ENCODE measurements at regions not wholly inside any gene's neighbourhood (a gene's known extent, or its start where the extent isn't known, plus 50 kb on each side); places are given as distances from the start of the nearest gene placed in this dataset.

DNA sequence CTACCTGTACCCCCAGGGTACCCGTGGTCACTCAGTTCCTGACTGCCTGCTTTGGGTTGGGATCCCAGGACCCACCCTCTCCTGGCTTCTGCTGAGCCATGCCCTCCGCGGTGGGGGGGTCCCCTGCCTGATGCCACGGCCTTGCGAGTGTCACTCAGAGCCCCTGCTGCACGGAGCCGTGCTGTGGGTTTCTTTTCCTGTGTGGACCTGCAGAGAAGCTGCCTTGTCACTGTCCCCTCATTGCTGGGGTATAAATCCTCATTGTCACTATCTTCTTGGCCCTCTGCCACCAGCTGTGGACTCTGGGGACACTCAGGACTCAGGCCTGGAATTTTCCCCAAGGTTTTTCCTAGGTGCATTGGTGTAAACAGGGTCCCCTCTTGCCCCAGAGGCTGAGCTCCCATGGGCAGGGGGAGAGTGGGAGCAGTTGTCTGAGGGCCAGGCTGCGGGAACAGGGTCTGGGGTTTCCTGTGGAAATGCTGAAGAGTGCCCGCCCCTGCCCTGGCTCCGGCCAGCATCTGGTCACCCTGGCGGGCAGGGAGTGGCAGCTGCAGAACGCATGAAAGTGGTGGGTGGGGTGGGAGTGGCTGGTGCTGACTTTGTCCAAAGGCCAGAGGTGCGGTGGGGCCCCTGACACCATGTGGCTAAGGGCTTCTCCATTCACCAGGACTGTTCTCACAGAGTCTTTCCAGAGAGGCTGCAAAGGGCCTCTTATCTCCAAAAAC lies 191.7 kb downstream of the GOLGA6L6 start:
- DNase-seq: peak; percentile 20 to 66
- H3K36me3 ChIP-seq: no peaks in the 10 kb centered on the region
- no peaks in the 10 kb centered on the region for H3K4me1 ChIP-seq
- H3K27me3 ChIP-seq: peaks cover 0 to 3% of the 10 kb centered on the region in 2 donors
- H3K27ac ChIP-seq: no peak overlapping the region
- H3K4me3 ChIP-seq: no peak overlapping the region
- intact Hi-C loops (cut with DNase I; ENCODE audit: low total_unique reads): loop anchor here (10.0 kb wide), 1 partner anchor 55 kb away; no protein-coding TSS in a partner anchor
- TF ChIP-seq, protein P1, sequence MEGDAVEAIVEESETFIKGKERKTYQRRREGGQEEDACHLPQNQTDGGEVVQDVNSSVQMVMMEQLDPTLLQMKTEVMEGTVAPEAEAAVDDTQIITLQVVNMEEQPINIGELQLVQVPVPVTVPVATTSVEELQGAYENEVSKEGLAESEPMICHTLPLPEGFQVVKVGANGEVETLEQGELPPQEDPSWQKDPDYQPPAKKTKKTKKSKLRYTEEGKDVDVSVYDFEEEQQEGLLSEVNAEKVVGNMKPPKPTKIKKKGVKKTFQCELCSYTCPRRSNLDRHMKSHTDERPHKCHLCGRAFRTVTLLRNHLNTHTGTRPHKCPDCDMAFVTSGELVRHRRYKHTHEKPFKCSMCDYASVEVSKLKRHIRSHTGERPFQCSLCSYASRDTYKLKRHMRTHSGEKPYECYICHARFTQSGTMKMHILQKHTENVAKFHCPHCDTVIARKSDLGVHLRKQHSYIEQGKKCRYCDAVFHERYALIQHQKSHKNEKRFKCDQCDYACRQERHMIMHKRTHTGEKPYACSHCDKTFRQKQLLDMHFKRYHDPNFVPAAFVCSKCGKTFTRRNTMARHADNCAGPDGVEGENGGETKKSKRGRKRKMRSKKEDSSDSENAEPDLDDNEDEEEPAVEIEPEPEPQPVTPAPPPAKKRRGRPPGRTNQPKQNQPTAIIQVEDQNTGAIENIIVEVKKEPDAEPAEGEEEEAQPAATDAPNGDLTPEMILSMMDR (IDR thresholded peaks at IDR 0.05): no peak
- H3K9me3 ChIP-seq: peaks cover 0 to 18% (median 8%) of the 10 kb centered on the region in 3 donors

DNA sequence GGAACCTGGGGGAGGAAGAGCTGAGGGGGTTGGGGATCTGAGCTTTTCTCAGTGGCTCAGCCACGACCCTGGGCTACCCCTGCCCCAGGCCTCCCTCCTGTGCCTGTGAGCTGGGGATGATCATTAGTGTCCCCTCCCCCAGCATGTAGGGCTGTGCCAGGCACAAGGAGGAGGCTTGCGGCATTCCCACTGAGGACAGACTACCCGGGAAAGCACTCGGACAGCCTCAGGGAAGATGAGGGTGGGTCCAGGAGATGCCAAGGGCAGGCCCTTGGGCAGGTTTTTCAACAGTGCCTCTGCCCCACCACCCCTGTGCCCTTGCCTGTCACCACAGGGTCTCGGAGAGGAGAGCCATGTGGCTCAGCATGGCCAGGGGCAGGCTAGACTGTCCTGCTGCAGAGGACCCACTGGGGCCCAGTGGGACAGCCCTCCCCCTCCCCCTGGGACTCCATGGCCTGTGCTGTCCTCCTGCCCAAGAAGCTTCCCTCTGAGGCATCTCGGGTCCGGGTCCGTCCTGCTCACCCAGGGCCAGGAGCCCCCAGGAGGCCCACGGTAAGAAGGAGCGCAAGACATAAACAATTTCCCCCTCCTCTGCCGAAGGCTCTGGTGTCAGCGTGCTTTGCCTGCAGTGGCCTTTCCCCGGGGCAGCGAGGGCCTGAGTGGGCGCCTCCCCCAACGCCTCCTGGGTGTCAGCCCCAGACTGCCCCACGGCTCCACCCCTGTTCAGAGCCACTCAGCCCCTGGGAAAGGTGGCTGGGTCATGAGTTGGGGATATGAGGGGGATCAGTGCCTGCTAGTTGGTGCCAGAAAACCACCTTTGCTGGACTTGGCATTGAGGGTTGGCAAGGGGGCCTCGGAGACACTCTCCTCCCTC lies 192.5 kb downstream of the GOLGA6L6 start:
- Histone ChIP-seq H3K36me3 (no peaks in the 10 kb centered on the region), H3K4me1 (no peaks in the 10 kb centered on the region), H3K27ac (no peak overlapping the region), H3K9me3 (peaks cover 0 to 21% (median 14%) of the 10 kb centered on the region in 3 donors), H3K27me3 (peaks cover 0 to 3% of the 10 kb centered on the region in 2 donors), H3K4me3 (no peak overlapping the region)
- intact Hi-C loops (cut with DNase I; ENCODE audit: low total_unique reads): loop anchor here (10.0 kb wide), 1 partner anchor 56 kb away; no protein-coding TSS in a partner anchor
- DNase-seq: peak in 1 of 2 donors; percentile 69
- TF ChIP-seq, protein P1 (IDR thresholded peaks at IDR 0.05): no peak

DNA sequence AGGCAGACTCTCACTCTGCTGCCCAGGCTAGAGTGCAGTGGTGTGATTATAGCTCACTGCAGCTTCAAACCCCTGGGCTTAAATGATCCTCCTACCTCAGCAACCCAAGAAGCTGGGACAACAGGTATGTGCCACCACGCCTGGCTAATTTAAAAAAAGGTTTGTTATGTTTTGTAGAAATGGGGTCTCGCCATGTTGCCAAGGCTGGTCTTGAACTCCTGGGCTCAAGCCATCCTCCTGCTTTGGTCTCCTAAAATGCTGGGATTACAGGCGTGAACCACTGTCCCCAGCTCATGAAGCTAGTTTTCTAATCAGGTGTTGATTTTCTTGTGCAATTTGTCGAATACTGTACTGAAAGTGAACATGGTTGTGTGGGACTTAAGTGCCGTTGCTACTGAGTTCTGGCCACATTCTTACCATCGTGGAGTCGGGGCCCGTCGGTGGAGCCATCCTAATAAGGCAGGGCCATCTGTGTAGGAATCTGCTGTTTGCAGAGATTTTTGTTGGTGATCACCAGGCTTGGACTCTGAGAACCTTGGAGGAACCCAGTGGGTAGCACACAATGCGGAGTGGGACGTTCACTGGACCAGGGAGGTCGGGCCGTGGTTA lies 193.2 kb downstream of the GOLGA6L6 start:
- intact Hi-C loops (cut with DNase I; ENCODE audit: low total_unique reads): loop anchor here (10.0 kb wide), 1 partner anchor 56 kb away; no protein-coding TSS in a partner anchor
- TF ChIP-seq, protein P1 (IDR thresholded peaks at IDR 0.05): no peak
- Histone ChIP-seq H3K4me3 (no peak overlapping the region), H3K4me1 (no peaks in the 10 kb centered on the region), H3K27ac (no peak overlapping the region), H3K36me3 (no peaks in the 10 kb centered on the region), H3K9me3 (peaks cover 0 to 21% (median 14%) of the 10 kb centered on the region in 3 donors), H3K27me3 (peaks cover 0 to 3% of the 10 kb centered on the region in 2 donors)
- DNase-seq: no peak

DNA sequence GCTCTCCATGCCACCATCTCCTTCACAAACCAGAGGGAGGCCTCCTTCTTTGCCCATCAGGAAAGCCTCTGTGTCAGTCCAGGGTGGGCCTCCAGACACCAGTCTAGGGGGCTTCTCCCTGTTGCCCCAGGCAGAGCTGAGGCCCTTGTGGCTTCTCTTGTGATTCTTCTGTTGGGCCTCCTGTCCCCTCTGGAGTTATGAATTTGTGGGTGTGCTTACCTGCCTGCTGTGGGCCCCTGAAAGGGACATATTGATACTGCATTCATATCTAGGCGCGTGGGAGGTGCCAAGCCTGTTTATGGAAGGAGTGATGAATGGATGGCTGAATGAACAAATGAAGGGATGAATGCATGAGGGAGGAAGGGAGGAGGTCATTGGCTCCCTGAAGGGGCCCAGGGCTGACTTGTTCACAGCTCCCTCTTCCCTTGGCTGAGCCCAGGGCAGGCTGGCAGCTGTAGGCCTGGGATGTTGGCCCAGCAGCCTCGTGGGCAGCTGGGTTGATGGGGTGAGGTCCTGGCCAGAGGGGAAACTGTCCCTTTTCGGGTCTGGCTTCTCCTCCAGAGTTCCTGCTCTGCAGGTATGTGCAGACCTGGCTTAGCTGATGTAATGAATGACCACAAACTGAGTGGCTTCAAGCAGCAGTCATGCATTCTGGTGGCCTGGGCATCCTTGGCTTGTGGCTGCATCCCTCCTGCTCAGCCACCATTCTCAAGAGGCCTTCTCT lies 195.4 kb downstream of the GOLGA6L6 start:
- H3K27ac ChIP-seq: no peak overlapping the region
- peaks cover 0 to 3% of the 10 kb centered on the region in 2 donors for H3K27me3 ChIP-seq
- DNase-seq: peak in 1 of 2 donors; percentile 15
- H3K4me1 ChIP-seq: no peaks in the 10 kb centered on the region
- H3K9me3 ChIP-seq: peaks cover 0 to 31% (median 24%) of the 10 kb centered on the region in 3 donors
- H3K4me3 ChIP-seq: no peak overlapping the region
- intact Hi-C loops (cut with DNase I; ENCODE audit: low total_unique reads): loop anchor here (10.0 kb wide), 1 partner anchor 59 kb away; no protein-coding TSS in a partner anchor
- no peaks in the 10 kb centered on the region for H3K36me3 ChIP-seq
- TF ChIP-seq, protein P1 (IDR thresholded peaks at IDR 0.05): no peak

Measured in tibial artery (tissue), 4 donors.